GM18951 (cell line): ENCODE measurements at regions not wholly inside any gene's neighbourhood (a gene's known extent, or its start where the extent isn't known, plus 50 kb on each side); places are given as distances from the start of the nearest gene placed in this dataset.

ENCODE experiments used
- POLR2A ChIP-seq: IDR thresholded peaks from 4 replicates; pipeline ENCODE4 v1.6.1; 2011; ENCODE audit warnings: mild to moderate bottlenecking; ENCODE audit not compliant: insufficient read length, insufficient read depth; ENCODE audit errors: extremely low read depth
- in situ Hi-C: fragments of 300-500 bp; cut with MboI; formaldehyde crosslinking; loops from one replicate; pipeline ENCODE4 v1.12.0; 2022; ENCODE audit warnings: low sequenced_read_pairs, mixed read lengths, inconsistent platforms; ENCODE audit not compliant: unreplicated experiment

DNA sequence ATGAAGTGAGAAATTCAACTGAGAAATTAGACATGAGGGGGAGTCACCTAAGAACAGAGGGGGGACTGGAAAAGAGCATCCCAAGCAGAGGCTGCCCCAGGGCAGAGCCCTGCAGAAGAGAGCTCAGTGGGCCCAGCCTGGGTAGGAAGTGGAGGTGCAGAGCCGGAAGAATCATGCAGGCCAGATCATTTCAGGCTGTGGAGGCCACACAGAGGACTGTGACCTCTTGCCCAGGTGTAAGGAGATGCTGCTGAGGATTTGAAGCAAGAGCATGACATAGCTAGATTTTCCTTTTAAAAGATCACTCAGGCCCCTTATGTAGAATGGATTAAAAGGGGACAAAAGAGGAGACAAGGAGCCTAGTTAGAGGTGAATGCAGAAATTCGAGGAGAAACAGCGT is 63.9 kb upstream of the SPATA13 start:
- in situ Hi-C loops: no loop called here
- no peak for TF ChIP-seq POLR2A

DNA sequence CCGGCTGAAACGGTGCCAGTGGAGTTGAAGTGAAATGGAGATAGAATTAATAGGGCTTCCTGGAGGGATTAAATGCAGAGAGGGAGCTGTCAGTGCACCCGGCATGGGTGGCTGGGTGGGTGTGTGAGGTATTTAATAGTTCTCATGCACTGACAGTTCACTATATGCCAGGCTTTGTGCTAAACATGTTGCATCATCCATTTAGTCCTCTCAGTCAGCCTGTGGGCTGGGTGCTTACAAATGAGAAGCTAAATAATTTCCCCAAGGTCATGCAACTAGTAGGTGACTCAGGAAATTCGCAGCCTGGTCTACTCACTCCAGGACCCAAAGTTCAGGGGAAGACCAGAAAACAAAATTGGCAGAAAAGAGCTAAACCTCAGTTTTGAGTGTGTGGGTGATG is 63.5 kb upstream of the SPATA13 start:
- in situ Hi-C loops: no loop called here
- no peak for TF ChIP-seq POLR2A

DNA sequence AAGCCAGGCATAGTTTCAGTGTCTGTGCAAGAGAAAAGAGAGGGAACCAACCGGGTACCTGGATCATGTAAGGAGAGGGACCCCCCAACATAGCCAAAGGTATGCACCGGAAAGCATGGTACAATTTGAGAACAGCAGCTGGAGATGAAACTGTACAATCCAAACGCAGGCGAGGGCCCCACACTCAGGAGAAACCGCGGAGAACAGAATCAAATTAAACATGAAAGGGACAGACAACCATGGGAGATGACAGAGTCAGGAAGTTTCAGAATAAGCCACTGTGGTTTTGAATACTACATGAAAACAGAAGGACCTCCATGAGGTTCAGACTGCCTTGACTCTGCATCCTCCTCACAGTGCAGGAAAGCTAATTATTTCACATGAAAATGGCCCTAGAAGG is 62.9 kb upstream of the SPATA13 start:
- TF ChIP-seq POLR2A: no peak
- in situ Hi-C loops: no loop called here

DNA sequence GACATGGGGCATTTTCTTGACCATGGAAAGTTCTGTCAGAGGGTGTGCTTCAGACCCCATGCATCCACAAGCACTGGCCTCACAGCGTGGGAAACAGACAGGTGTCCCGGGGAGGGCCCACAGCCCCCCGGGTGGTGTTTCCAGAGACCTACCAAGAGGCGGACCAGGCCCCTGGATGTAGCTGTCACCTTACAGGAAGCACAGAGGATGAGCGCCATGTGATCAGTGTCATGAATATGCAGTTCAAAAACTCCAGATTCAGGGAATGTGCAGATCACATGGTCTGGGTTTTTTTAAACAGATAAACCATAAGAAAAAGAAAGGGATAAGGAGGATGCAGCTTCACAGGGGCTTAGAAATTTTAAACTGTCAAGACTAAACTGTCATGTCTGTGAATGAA is 61.0 kb upstream of the SPATA13 start:
- no peak for TF ChIP-seq POLR2A
- in situ Hi-C loops: no loop called here

DNA sequence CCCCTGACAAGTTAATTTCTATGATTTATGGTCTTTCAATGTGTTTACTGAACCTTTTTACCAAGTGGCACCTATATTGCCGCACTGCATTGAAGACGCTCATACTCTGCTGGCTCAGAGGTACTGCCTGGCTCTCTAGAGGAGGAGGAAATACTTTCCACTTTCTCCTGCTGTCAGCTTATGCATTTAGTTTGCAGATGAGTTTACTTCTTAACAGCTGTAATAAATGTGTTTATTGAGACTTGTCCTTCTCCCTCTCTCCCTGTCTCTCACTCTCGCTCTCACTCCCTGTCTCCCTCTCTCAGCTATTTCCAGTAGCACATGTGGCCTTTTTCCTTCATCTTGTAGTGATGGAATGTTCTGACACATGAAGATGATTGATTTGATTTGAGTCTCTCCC is 60.3 kb upstream of the SPATA13 start:
- in situ Hi-C loops: no loop called here
- TF ChIP-seq POLR2A: no peak

DNA sequence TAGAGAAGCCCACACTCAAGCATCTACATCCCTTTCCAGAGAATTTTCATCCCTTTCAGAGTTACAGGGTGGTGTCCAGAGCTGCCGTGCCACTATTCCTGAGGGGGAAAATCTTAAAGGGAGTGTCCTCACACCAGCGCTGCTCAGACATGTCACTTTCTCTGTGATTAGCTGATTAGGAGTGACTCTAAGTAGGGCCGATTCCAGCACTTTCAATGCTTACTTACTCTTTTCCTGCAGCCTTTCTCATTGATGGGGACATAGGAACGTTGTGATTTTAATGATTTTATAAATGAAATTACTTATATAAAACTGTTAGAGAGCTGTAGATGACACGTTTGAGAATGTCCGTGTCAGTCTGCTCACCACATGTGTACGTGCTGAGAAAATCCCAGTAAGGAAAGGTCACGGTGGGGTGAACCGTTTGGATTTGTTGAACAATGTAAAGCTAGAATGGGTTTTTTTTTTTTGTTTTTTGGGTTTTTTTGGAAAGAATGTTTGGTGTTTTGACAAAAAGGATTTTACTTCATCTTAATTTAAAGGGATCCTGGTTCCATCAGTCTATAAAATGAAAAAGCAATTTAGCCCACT is 56.6 kb upstream of the SPATA13 start:
- TF ChIP-seq POLR2A: no peak
- in situ Hi-C loops: no loop called here

DNA sequence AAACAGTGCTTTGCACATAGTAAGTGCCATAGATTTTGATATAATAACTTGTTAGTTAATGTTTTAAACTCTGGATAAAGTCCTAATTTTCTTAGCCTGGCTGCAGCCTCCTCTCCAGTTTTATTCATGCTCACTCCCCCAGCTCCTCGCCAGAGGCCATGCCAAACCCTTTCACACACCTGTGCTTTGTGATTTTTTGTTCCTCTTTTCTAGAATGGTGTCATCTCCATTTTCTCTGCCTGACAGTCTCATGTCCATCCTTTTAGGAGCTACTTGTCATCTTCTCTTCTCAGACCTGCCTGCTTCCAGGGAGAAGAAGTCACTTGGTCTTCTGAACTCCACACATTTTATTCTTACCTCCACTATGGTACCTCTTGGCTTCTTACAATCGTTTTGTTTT is 55.8 kb upstream of the SPATA13 start:
- no peak for TF ChIP-seq POLR2A
- in situ Hi-C loops: no loop called here

DNA sequence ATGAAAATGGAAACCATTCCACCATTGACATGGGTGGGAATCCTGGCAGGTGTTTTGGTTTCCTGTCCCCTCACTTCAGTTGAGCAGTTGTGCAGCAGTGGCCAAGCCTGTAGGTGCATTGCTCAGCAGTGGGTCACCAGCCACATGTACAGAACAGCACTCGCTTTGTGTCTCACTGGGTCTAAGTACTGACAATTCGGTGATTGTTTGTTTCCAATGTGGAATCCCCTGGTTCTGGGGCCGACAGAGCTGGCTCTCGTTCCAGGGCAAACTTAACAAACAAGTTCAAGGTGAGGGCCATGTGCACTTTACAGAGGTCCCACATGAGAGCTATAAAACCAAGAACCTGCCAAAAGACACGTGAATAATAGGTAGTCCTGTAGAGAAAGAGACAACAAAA is 54.1 kb upstream of the SPATA13 start:
- in situ Hi-C loops: no loop called here
- no peak for TF ChIP-seq POLR2A

DNA sequence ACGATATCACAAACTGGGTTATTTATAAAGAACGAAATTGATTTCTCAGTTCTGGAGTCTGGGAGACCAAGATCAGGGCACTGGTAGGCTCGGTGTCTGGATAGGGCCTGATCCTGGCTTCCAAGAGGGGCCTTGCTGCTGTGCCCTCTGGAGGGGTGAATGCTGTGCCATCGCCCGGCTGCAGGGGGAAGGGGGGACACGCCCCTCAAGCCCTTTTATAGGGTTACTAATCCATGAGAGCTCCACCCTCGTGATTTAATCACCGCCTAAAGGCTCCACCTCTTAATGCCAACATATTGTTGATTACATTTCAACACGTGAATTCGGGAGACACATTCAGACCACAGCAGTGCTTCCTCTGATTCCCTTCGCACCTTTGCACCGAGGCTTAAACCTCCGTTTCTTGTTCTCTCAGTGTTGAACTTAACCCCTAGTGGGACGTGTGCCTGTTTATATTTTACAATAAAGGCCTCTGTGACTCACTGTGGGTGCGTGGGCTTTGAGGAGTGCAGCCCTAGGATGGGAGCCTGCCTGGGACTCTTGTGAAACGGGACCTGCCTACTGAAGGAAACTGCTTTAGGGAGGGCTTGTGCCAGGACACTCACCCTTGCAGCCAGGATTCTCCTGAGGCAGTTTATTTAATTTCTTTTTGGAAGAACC is 52.4 kb upstream of the SPATA13 start:
- no peak for TF ChIP-seq POLR2A
- in situ Hi-C loops: no loop called here

DNA sequence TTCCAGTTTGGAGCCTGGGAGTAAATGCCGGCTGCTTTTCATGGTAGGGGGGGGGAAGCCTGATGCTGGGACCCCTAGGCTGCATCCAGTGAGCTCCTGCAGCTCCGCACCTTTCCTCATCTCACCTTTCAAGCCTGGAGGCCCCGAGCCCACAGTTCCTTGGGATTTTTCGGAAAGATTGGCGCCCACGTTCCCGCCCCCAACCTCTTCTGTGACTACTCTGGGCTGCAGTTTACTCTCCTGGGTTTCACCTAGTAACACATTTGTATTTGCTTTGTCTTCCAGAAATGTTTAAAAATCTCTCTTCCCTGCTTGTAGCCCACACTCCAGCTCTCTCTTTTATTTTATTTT is 51.9 kb upstream of the SPATA13 start:
- in situ Hi-C loops: no loop called here
- TF ChIP-seq POLR2A: no peak

DNA sequence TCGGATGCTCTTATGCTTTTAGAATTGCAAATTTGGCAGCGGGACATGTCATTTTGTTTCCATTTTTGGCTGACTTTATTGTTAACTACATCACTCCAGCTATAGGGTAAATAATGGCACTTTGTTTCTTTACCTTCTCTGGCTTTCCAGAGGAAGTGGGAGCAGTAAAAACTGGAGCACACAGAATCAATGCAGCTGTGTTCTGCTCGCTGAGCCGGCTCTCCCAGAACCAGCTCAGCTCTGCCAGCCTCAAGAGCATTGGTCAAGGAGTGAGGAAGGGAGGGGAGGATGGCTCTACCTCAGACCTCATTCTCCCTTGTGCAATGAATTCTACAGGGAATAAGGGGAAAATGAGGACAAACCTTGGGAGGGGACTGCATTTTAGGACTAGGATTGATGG is 50.5 kb upstream of the SPATA13 start:
- TF ChIP-seq POLR2A: no peak
- in situ Hi-C loops: no loop called here
